ENCODE measurements at regions not wholly inside any gene's neighbourhood (a gene's known extent, or its start where the extent isn't known, plus 50 kb on each side); places are given as distances from the start of the nearest gene placed in this dataset.
A peak's percentile ranks its signal among the peaks of the same experiment; 100 is the strongest.

GRCh38 chr1:164958982-164959768 is 397.3 kb downstream of the LMX1A start:
- no peak overlapping the region for H3K27ac Mint-ChIP-seq
- Histone ChIP-seq H3K9ac (no peak overlapping the region), H3F3A (ENCODE audit: low read depth) (no peaks in the 10 kb centered on the region), H4K20me1 (ENCODE audit: low read depth) (no peaks in the 10 kb centered on the region), H3K36me3 (no peaks in the 10 kb centered on the region), H3K4me1 (no peaks in the 10 kb centered on the region), H3K27me3 (no peaks in the 10 kb centered on the region), H3K4me3 (no peak overlapping the region), H3K27ac (no peak overlapping the region), H3K79me2 (ENCODE audit: low read depth) (no peaks in the 10 kb centered on the region), H2AFZ (replicated peaks) (no peak overlapping the region), H3K4me2 (no peak overlapping the region), H3K9me3 (ENCODE audit: low read depth) (no peaks in the 10 kb centered on the region)
- TF ChIP-seq EZH2phosphoT487 (IDR thresholded peaks at IDR 0.05) = no peak
- H3K9me3 Mint-ChIP-seq = no peaks in the 10 kb centered on the region
- H3K27me3 Mint-ChIP-seq (ENCODE audit: insufficient read depth, low read depth) = no peaks in the 10 kb centered on the region
- no peaks in the 10 kb centered on the region for H3K4me1 Mint-ChIP-seq
- DNase-seq (ENCODE audit: low spot score) = no peak
- no peaks in the 10 kb centered on the region for H3K36me3 Mint-ChIP-seq
- no peak overlapping the region for H3K4me3 Mint-ChIP-seq

- no peak for DNase-seq (ENCODE audit: low spot score)
- no peaks in the 10 kb centered on the region for H3K9me3 Mint-ChIP-seq
- H3K4me1 ChIP-seq = no peaks in the 10 kb centered on the region
- no peak overlapping the region for H3K4me3 Mint-ChIP-seq
- no peaks in the 10 kb centered on the region for H3K4me1 Mint-ChIP-seq
- no peaks in the 10 kb centered on the region for H4K20me1 ChIP-seq (ENCODE audit: low read depth)
- no peaks in the 10 kb centered on the region for H3K27me3 ChIP-seq
- no peaks in the 10 kb centered on the region for H3F3A ChIP-seq (ENCODE audit: low read depth)
- H3K4me2 ChIP-seq = no peak overlapping the region
- H3K4me3 ChIP-seq = no peak overlapping the region
- no peak for TF ChIP-seq EZH2 (IDR thresholded peaks at IDR 0.05)
- H3K79me2 ChIP-seq (ENCODE audit: low read depth) = no peaks in the 10 kb centered on the region
- H3K27ac Mint-ChIP-seq = no peak overlapping the region
- no peaks in the 10 kb centered on the region for H3K9me3 ChIP-seq (ENCODE audit: low read depth)
- H3K27ac ChIP-seq = no peak overlapping the region
- H2AFZ ChIP-seq (replicated peaks) = no peak overlapping the region
- no peak overlapping the region for H3K9ac ChIP-seq
- H3K27me3 Mint-ChIP-seq (ENCODE audit: insufficient read depth, low read depth) = no peaks in the 10 kb centered on the region
- no peaks in the 10 kb centered on the region for H3K36me3 Mint-ChIP-seq
- no peaks in the 10 kb centered on the region for H3K36me3 ChIP-seq
Observed at GRCh38 chr1:164953815-164954214, 394.8 kb downstream of the PBX1 start.

- Histone ChIP-seq H2AFZ (replicated peaks) (peak overlapping the region; percentile 80), H3K9ac (no peak overlapping the region), H4K20me1 (ENCODE audit: low read depth) (no peaks in the 10 kb centered on the region), H3K36me3 (no peaks in the 10 kb centered on the region), H3K9me3 (ENCODE audit: low read depth) (no peaks in the 10 kb centered on the region), H3K4me1 (no peaks in the 10 kb centered on the region), H3K27me3 (no peaks in the 10 kb centered on the region), H3K4me2 (no peak overlapping the region), H3K27ac (no peak overlapping the region), H3K79me2 (ENCODE audit: low read depth) (no peaks in the 10 kb centered on the region), H3F3A (ENCODE audit: low read depth) (no peaks in the 10 kb centered on the region), H3K4me3 (no peak overlapping the region)
- H3K27ac Mint-ChIP-seq = no peak overlapping the region
- H3K9me3 Mint-ChIP-seq = peaks cover 5% of the 10 kb centered on the region
- H3K27me3 Mint-ChIP-seq (ENCODE audit: insufficient read depth, low read depth) = no peaks in the 10 kb centered on the region
- DNase-seq (ENCODE audit: low spot score) = no peak
- H3K4me3 Mint-ChIP-seq = no peak overlapping the region
- TF ChIP-seq EZH2 (IDR thresholded peaks at IDR 0.05) = no peak
- no peak for TF ChIP-seq EZH2phosphoT487 (IDR thresholded peaks at IDR 0.05)
- peak; percentile 25 for TF ChIP-seq CTCF (IDR thresholded peaks at IDR 0.05)
- no peaks in the 10 kb centered on the region for H3K4me1 Mint-ChIP-seq
- no peaks in the 10 kb centered on the region for H3K36me3 Mint-ChIP-seq
Observed at GRCh38 chr1:164953098-164953497, 394.1 kb downstream of the PBX1 start.

GRCh38 chr1:164951508-164951907 is 392.5 kb downstream of the PBX1 start:
- Histone ChIP-seq H3K9ac (no peak overlapping the region), H3K4me2 (peak overlapping the region; percentile 4), H3F3A (ENCODE audit: low read depth) (no peaks in the 10 kb centered on the region), H3K27ac (no peak overlapping the region), H3K4me1 (no peaks in the 10 kb centered on the region), H3K79me2 (ENCODE audit: low read depth) (no peaks in the 10 kb centered on the region), H3K36me3 (no peaks in the 10 kb centered on the region), H4K20me1 (ENCODE audit: low read depth) (no peaks in the 10 kb centered on the region), H2AFZ (replicated peaks) (no peak overlapping the region), H3K4me3 (no peak overlapping the region), H3K9me3 (ENCODE audit: low read depth) (peaks cover 4% of the 10 kb centered on the region), H3K27me3 (no peaks in the 10 kb centered on the region)
- no peak overlapping the region for H3K27ac Mint-ChIP-seq
- H3K4me3 Mint-ChIP-seq = no peak overlapping the region
- DNase-seq (ENCODE audit: low spot score) = no peak
- H3K27me3 Mint-ChIP-seq (ENCODE audit: insufficient read depth, low read depth) = no peaks in the 10 kb centered on the region
- H3K4me1 Mint-ChIP-seq = no peaks in the 10 kb centered on the region
- peaks cover 5% of the 10 kb centered on the region for H3K9me3 Mint-ChIP-seq
- TF ChIP-seq EZH2 (IDR thresholded peaks at IDR 0.05) (no peak), CTCF (IDR thresholded peaks at IDR 0.05) (no peak), EZH2phosphoT487 (IDR thresholded peaks at IDR 0.05) (no peak)
- H3K36me3 Mint-ChIP-seq = no peaks in the 10 kb centered on the region
